ENCODE measurements at regions not wholly inside any gene's neighbourhood (a gene's known extent, or its start where the extent isn't known, plus 50 kb on each side); places are given as distances from the start of the nearest gene placed in this dataset.

GRCh38 chr9:25254051-25254450 is 424.2 kb downstream of the TUSC1 start:
- TF ChIP-seq, protein P1, sequence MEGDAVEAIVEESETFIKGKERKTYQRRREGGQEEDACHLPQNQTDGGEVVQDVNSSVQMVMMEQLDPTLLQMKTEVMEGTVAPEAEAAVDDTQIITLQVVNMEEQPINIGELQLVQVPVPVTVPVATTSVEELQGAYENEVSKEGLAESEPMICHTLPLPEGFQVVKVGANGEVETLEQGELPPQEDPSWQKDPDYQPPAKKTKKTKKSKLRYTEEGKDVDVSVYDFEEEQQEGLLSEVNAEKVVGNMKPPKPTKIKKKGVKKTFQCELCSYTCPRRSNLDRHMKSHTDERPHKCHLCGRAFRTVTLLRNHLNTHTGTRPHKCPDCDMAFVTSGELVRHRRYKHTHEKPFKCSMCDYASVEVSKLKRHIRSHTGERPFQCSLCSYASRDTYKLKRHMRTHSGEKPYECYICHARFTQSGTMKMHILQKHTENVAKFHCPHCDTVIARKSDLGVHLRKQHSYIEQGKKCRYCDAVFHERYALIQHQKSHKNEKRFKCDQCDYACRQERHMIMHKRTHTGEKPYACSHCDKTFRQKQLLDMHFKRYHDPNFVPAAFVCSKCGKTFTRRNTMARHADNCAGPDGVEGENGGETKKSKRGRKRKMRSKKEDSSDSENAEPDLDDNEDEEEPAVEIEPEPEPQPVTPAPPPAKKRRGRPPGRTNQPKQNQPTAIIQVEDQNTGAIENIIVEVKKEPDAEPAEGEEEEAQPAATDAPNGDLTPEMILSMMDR (IDR thresholded peaks at IDR 0.05; ENCODE audit: borderline replicate concordance, control extremely low read depth, extremely low read depth, insufficient read depth, missing control alignments) = no peak
- in situ Hi-C loops (cut with MboI; ENCODE audit: low sequenced_read_pairs, unreplicated experiment) = no loop called here
- DNase-seq (ENCODE audit: low spot score) = no peak

GRCh38 chr9:25241421-25241820 is 436.8 kb downstream of the TUSC1 start:
- no peak for DNase-seq (ENCODE audit: low spot score)
- in situ Hi-C loops (cut with MboI; ENCODE audit: low sequenced_read_pairs, unreplicated experiment) = no loop called here
- TF ChIP-seq, protein P1 (IDR thresholded peaks at IDR 0.05; ENCODE audit: borderline replicate concordance, control extremely low read depth, extremely low read depth, insufficient read depth, missing control alignments) = no peak

GRCh38 chr9:25226901-25227686 is 451.1 kb downstream of the TUSC1 start:
- TF ChIP-seq, protein P1 (IDR thresholded peaks at IDR 0.05; ENCODE audit: borderline replicate concordance, control extremely low read depth, extremely low read depth, insufficient read depth, missing control alignments) = no peak
- in situ Hi-C loops (cut with MboI; ENCODE audit: low sequenced_read_pairs, unreplicated experiment) = no loop called here
- no peak for DNase-seq (ENCODE audit: low spot score)

- DNase-seq (ENCODE audit: low spot score) = no peak
- TF ChIP-seq, protein P1 (IDR thresholded peaks at IDR 0.05; ENCODE audit: borderline replicate concordance, control extremely low read depth, extremely low read depth, insufficient read depth, missing control alignments) = no peak
- in situ Hi-C loops (cut with MboI; ENCODE audit: low sequenced_read_pairs, unreplicated experiment) = no loop called here
These were observed 452.1 kb downstream of the TUSC1 start for GRCh38 chr9:25225938-25226760.

GRCh38 chr9:25224996-25225395 is 453.2 kb downstream of the TUSC1 start:
- TF ChIP-seq, protein P1 (IDR thresholded peaks at IDR 0.05; ENCODE audit: borderline replicate concordance, control extremely low read depth, extremely low read depth, insufficient read depth, missing control alignments) = no peak
- in situ Hi-C loops (cut with MboI; ENCODE audit: low sequenced_read_pairs, unreplicated experiment) = no loop called here
- DNase-seq (ENCODE audit: low spot score) = no peak

DNA sequence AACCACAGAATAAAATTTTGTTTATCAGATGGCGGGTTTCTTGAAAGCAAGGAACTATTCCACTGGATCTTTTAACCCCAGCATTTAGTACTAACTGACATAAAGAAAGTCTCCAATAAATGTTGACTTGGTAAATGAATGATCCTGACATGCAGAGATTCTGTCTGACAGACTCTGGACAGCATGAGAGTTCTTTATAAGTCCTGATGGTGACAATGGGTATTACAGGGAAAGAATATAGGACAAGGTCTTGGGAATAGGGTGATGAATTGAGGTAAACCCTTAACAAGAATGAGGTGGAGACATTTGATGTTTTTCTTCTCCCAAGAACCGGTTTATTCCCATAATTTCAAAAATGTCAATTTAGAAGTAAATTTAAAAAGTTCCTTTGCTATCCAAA is 453.9 kb downstream of the TUSC1 start:
- in situ Hi-C loops (cut with MboI; ENCODE audit: low sequenced_read_pairs, unreplicated experiment) = no loop called here
- TF ChIP-seq, protein P1 (IDR thresholded peaks at IDR 0.05; ENCODE audit: borderline replicate concordance, control extremely low read depth, extremely low read depth, insufficient read depth, missing control alignments) = no peak
- DNase-seq (ENCODE audit: low spot score) = no peak
